HepG2 (cell line): ENCODE measurements at regions not wholly inside any gene's neighbourhood (a gene's known extent, or its start where the extent isn't known, plus 50 kb on each side); places are given as distances from the start of the nearest gene placed in this dataset.

Experiments
- ATAC-seq: fragments of 200-7000 bp; cut with Tn5 transposase; 3 replicates; pipeline ENCODE4 v1.9.1; 2020; ENCODE audit warnings: mild to moderate bottlenecking, moderate library complexity
- BruUV-seq: library from RNA; stranded (reverse); fragments of 400-500 nt; replicated peaks from 2 replicates; lab custom pipeline; 2021; lab: Mats Ljungman, UMichigan
- CTCF ChIA-PET: fragments of 300-600 bp; formaldehyde crosslinking; extraction: SDS; loops from one replicate; lab custom pipeline; 2021; ENCODE audit warnings: low total read pairs, inconsistent platforms, low intra/inter-chr PET ratio; lab: Yijun Ruan, JAX
- POLR2A ChIA-PET: fragments of 350-600 bp; sonication (Branson Sonifier 250); formaldehyde crosslinking; loops from one replicate; lab custom pipeline; 2020; ENCODE audit warnings: antibody characterized with exemption, inconsistent platforms; lab: Yijun Ruan, JAX
- DNase-seq: peaks from one replicate; pipeline ENCODE4 v3.0.0-alpha.2; 2015; ENCODE audit warnings: low spot score
- FAIRE-seq: peaks from 3 replicates; lab custom pipeline; 2011; peaks lifted over from hg19 to GRCh38; lab: Jason Lieb, UNC
- H2AFZ ChIP-seq: one replicate; pipeline ENCODE4 v1.6.1; 2011; ENCODE audit warnings: low read length, inconsistent platforms
- H3K27ac ChIP-seq: fragments of 300-600 bp; 3 replicates; pipeline ENCODE4 v1.8.0; 2011; ENCODE audit warnings: mixed run types, mild to moderate bottlenecking, mixed read lengths, low read length, inconsistent platforms; ENCODE audit not compliant: insufficient read depth; ENCODE audit errors: extremely low read length
- H3K27me3 ChIP-seq, 2 experiments: fragments of 200-600 bp in 1 of 2; 2 replicates in 1 of 2; 3 replicates in 1 of 2; pipeline versions ENCODE4 v1.6.0 to v1.8.0; 2011; ENCODE audit warnings: low read length in 2 of 2, mild to moderate bottlenecking in 2 of 2, moderate library complexity in 2 of 2, inconsistent platforms in 1 of 2; ENCODE audit not compliant: insufficient read depth in 2 of 2, control insufficient read depth in 1 of 2
- H3K36me3 ChIP-seq, 2 experiments: fragments of 200-600 bp in 1 of 2; replicated peaks in 1 of 2; 2 replicates in 1 of 2; 3 replicates in 1 of 2; pipeline versions ENCODE4 v1.5.1 to v1.8.0; 2011; ENCODE audit warnings: low read length in 2 of 2, inconsistent platforms in 1 of 2; ENCODE audit not compliant: insufficient read depth in 2 of 2, control insufficient read depth in 1 of 2
- H3K4me1 ChIP-seq: 2 replicates; pipeline ENCODE4 v1.5.1; 2012; ENCODE audit warnings: low read length, inconsistent platforms; ENCODE audit not compliant: insufficient read depth
- H3K4me2 ChIP-seq: 2 replicates; pipeline ENCODE4 v1.6.0; 2011; ENCODE audit warnings: low read depth, low read length, inconsistent platforms
- H3K4me3 ChIP-seq, 3 experiments: fragments of 200-600 bp in 1 of 3; sonication (generic), shearing (Covaris generic) in 1 of 3; replicated peaks in 1 of 3; 2 replicates each; pipeline ENCODE4 v1.5.1; 2011 to 2016; ENCODE audit warnings: low read length in 3 of 3, inconsistent platforms in 2 of 3, low read depth in 2 of 3, mild to moderate bottlenecking in 2 of 3, control low read depth in 1 of 3, mixed read lengths in 1 of 3; ENCODE audit not compliant: insufficient read depth in 1 of 3
- H3K79me2 ChIP-seq: one replicate; pipeline ENCODE4 v1.6.1; 2011; ENCODE audit warnings: low read length, inconsistent platforms; ENCODE audit not compliant: insufficient read depth
- H3K9ac ChIP-seq: 2 replicates; pipeline ENCODE4 v1.6.0; 2011; ENCODE audit warnings: mild to moderate bottlenecking, low read depth, low read length, inconsistent platforms; ENCODE audit not compliant: insufficient read depth
- H3K9me3 ChIP-seq: 2 replicates; pipeline ENCODE4 v1.5.1; 2012; ENCODE audit warnings: mild to moderate bottlenecking, low read length
- H4K20me1 ChIP-seq: 2 replicates; pipeline ENCODE4 v1.6.0; 2011; ENCODE audit warnings: inconsistent platforms, mild to moderate bottlenecking, low read length, moderate library complexity; ENCODE audit not compliant: insufficient read depth
- ELF4 ChIP-seq: sonication (generic); formaldehyde crosslinking; IDR thresholded peaks from 2 replicates; pipeline ENCODE4 v1.5.0; 2020; ENCODE audit warnings: missing genetic modification reagents, mild to moderate bottlenecking, moderate library complexity, borderline replicate concordance
- HOXD1 ChIP-seq: sonication (generic); formaldehyde crosslinking; IDR thresholded peaks from 2 replicates; pipeline ENCODE4 v1.5.0; 2020; ENCODE audit warnings: missing genetic modification reagents
- JUN ChIP-seq: sonication (generic); formaldehyde crosslinking; IDR thresholded peaks from 2 replicates; pipeline ENCODE4 v1.4.0; 2020; ENCODE audit warnings: mild to moderate bottlenecking, missing genetic modification reagents
- MIXL1 ChIP-seq: IDR thresholded peaks from 2 replicates; pipeline ENCODE4 v1.6.1; 2016
- TEAD3 ChIP-seq: optimal IDR thresholded peaks from 2 replicates; pipeline ENCODE3; 2016; ENCODE audit warnings: borderline replicate concordance
- ZBTB38 ChIP-seq: sonication (generic); formaldehyde crosslinking; IDR thresholded peaks from 2 replicates; pipeline ENCODE4 v1.5.1; 2020; ENCODE audit warnings: mild to moderate bottlenecking, missing genetic modification reagents
- ZFYVE20 ChIP-seq: sonication (generic); formaldehyde crosslinking; IDR thresholded peaks from 2 replicates; pipeline ENCODE4 v1.8.0; 2023; ENCODE audit warnings: low read depth, mild to moderate bottlenecking, moderate library complexity, missing genetic modification reagents, borderline replicate concordance
- WGBS: methylation state at CpG from one replicate; pipeline ENCODE4 v1.1.6; 2017; ENCODE audit warnings: low lambda C conversion rate; 5-methylcytosine and 5-hydroxymethylcytosine counted together
- in situ Hi-C: cut with HindIII; loops from 2 replicates; pipeline ENCODE4 v1.10.0; 2017; ENCODE audit warnings: low pct_unique_long_range_greater_than_20kb; ENCODE audit not compliant: extremely low pct_ligation_motif_present
- intact Hi-C: fragments of 100-400 bp; cut with micrococcal nuclease; formaldehyde crosslinking; loops from one replicate; pipeline ENCODE4 v1.10.0; 2022; ENCODE audit not compliant: unreplicated experiment
- TF ChIP-seq, protein P1 (sequence below): IDR thresholded peaks from 2 replicates; pipeline ENCODE4 v1.6.1; 2016
- TF ChIP-seq, protein P2 (sequence below): sonication (generic); formaldehyde crosslinking; IDR thresholded peaks from 2 replicates; pipeline ENCODE4 v1.4.0; 2020; ENCODE audit warnings: mild to moderate bottlenecking, missing genetic modification reagents
- TF ChIP-seq, protein P3 (sequence below): sonication (generic); formaldehyde crosslinking; IDR thresholded peaks from 2 replicates; pipeline ENCODE4 v1.4.0; 2020; ENCODE audit warnings: missing genetic modification reagents, borderline replicate concordance

DNA sequence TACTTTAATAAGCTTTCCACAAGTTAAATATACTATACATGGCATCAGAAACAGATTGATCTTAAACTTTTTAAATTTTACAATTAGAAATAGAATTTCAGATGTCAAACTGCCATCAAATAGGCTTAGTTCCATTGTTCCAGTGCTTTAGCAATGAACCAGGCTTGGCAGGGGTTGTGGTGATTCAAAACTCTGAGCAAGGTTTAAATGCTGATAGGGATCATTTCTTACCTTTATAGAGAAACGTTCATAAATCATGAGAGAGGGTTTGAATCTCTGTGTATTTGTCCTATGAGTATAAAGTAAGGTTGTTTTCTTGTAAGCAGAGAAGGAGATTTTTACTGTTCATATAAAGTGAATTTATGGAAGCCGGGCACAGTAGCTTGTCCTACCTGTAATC lies 794.5 kb upstream of the TBX3 start:
- in situ Hi-C loops, result no loop called here
- TF ChIP-seq ZBTB38 (CRISPR knock-in tag) (no peak), ELF4 (no peak), MIXL1 (CRISPR knock-in tag) (no peak), ZFYVE20 (CRISPR knock-in tag) (no peak), HOXD1 (no peak), TEAD3 (CRISPR knock-in tag) (no peak), JUN (CRISPR knock-in tag) (no peak)
- TF ChIP-seq, protein P1, sequence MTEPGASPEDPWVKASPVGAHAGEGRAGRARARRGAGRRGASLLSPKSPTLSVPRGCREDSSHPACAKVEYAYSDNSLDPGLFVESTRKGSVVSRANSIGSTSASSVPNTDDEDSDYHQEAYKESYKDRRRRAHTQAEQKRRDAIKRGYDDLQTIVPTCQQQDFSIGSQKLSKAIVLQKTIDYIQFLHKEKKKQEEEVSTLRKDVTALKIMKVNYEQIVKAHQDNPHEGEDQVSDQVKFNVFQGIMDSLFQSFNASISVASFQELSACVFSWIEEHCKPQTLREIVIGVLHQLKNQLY (CRISPR knock-in tag), result no peak
- TF ChIP-seq, protein P2, sequence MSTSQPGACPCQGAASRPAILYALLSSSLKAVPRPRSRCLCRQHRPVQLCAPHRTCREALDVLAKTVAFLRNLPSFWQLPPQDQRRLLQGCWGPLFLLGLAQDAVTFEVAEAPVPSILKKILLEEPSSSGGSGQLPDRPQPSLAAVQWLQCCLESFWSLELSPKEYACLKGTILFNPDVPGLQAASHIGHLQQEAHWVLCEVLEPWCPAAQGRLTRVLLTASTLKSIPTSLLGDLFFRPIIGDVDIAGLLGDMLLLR (CRISPR knock-in tag), result no peak
- TF ChIP-seq, protein P3, sequence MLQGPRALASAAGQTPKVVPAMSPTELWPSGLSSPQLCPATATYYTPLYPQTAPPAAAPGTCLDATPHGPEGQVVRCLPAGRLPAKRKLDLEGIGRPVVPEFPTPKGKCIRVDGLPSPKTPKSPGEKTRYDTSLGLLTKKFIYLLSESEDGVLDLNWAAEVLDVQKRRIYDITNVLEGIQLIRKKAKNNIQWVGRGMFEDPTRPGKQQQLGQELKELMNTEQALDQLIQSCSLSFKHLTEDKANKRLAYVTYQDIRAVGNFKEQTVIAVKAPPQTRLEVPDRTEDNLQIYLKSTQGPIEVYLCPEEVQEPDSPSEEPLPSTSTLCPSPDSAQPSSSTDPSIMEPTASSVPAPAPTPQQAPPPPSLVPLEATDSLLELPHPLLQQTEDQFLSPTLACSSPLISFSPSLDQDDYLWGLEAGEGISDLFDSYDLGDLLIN (CRISPR knock-in tag), result no peak
- Histone ChIP-seq H3K4me3 (no peak overlapping the region), H3K27me3 (no peaks in the 10 kb centered on the region), H3K4me1 (peaks cover 12% of the 10 kb centered on the region), H3K9ac (no peak overlapping the region), H3K4me2 (no peak overlapping the region), H3K27ac (no peak overlapping the region), H2AFZ (no peak overlapping the region), H3K79me2 (no peaks in the 10 kb centered on the region), H3K36me3 (no peaks in the 10 kb centered on the region), H3K9me3 (no peaks in the 10 kb centered on the region), H4K20me1 (no peaks in the 10 kb centered on the region)
- WGBS, result 47% methylated on average over 2 of the region's 2 CpGs
- intact Hi-C loops, result no loop called here
- ChIA-PET CTCF (no interaction called here), POLR2A (no interaction called here)
- FAIRE-seq (no peak), DNase-seq (no peak), ATAC-seq (no peak)
- no TSS peak for BruUV-seq
